GM13976 (cell line): ENCODE measurements at regions not wholly inside any gene's neighbourhood (a gene's known extent, or its start where the extent isn't known, plus 50 kb on each side); places are given as distances from the start of the nearest gene placed in this dataset.

Source experiments
- DNase-seq: peaks from one replicate; pipeline ENCODE4 v3.0.0; 2012; ENCODE audit warnings: low spot score
- CTCF ChIP-seq: IDR thresholded peaks from 2 replicates; pipeline ENCODE4 v1.5.1; 2012; ENCODE audit warnings: borderline replicate concordance, mild to moderate bottlenecking; ENCODE audit not compliant: insufficient read depth; ENCODE audit errors: extremely low read depth, missing control alignments, control extremely low read depth
- in situ Hi-C: fragments of 300-500 bp; cut with MboI; formaldehyde crosslinking; loops from one replicate; pipeline ENCODE4 v1.12.0; 2022; ENCODE audit warnings: low sequenced_read_pairs, mixed read lengths, inconsistent platforms; ENCODE audit not compliant: unreplicated experiment

DNA sequence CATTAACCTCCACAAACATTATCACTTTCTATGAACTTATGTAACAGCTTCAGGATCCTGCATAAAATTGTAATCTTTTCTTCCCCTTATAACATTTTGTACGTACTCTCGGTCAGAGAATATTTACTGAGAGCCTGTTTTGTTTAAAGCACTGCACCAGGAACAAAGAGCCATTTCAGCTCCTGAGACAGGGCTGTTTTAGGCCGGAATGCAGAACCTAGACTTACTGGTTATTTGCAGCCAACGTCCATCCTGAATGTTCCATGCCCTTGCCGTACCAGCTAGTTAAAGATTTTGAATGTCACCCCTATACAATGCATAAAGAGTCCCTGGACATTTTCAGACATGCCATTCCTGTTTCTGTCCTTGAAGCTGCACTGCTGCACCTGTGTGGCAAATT is 248.8 kb downstream of the PCDH7 start:
- no peak for TF ChIP-seq CTCF
- in situ Hi-C loops: no loop called here
- DNase-seq: no peak

DNA sequence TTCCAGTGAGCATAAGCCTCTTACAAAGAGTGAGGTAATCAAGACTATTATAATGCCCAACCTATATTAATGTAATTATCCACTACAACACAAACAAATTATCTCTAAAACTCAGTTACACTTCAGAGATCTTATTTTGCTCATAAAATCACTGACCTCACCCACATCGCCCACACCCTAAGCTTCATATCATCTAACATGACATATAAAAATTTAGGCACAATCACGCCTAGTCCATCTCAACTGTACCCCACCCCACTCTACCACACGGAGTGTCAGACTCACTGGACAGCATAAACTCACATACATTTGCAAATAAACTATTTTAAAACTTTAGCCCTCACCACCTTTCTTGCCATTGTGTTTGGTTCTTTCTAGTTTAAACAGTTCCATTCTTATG is 252.4 kb downstream of the PCDH7 start:
- TF ChIP-seq CTCF: no peak
- no peak for DNase-seq
- in situ Hi-C loops: no loop called here

GRCh38 chr4:30973993-30974392 is 253.8 kb downstream of the PCDH7 start:
- DNase-seq: no peak
- TF ChIP-seq CTCF: no peak
- in situ Hi-C loops: no loop called here

DNA sequence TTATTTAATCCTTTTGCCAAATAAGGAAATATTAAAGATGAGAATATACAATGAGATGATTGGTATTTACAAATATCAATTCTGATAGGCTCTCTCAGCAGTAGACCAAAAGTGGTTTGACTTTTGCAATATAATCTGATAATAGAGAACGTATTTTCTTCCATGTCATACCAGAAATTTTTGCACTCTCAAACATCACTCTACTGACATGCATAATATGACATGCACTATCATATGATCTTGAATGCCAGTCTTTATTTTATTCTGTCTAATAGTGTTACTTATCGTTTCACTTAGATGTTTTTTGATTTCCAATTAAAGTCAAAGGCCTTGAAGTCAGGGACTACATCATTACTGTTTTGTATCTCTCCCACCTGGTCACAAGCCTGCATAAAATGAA is 259.2 kb downstream of the PCDH7 start:
- DNase-seq: no peak
- TF ChIP-seq CTCF: no peak
- in situ Hi-C loops: no loop called here

DNA sequence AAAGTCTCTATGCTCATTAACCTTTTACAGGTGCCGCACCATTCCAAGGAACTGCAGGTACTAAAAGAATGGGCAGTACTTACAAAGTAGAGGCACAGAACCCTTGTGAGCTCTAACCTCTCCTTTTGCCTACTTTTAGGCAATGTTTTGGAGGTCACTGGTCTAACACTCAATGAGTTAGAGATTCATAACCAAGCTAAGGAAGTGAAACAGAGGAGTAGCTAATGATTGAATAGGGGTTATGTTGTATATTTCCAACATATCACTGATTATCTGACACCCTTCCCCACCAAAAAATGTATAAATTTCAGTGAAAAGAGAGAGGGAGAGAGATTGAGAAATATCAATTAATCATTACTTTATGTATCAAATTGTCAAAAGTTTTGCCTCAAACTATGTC is 269.3 kb downstream of the PCDH7 start:
- no peak for DNase-seq
- no peak for TF ChIP-seq CTCF
- in situ Hi-C loops: no loop called here

DNA sequence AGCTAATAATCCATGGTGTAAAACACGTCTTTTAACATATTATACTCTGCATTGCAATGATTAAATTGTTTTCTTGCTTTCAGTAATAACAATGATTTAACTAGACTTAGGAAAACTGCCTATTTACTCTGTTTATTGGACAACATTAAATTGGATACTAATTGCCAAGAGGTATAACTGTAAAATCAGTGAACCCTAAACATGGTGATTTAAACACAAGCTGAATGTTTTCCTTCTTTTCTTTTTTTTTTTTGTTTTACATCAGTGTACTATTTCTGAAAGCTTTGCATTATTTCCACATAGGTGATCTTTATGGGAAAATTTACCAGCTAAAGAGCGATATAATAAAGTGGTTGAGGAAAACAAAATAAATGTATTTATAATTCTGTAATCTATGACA is 276.7 kb downstream of the PCDH7 start:
- in situ Hi-C loops: no loop called here
- TF ChIP-seq CTCF: no peak
- DNase-seq: no peak

DNA sequence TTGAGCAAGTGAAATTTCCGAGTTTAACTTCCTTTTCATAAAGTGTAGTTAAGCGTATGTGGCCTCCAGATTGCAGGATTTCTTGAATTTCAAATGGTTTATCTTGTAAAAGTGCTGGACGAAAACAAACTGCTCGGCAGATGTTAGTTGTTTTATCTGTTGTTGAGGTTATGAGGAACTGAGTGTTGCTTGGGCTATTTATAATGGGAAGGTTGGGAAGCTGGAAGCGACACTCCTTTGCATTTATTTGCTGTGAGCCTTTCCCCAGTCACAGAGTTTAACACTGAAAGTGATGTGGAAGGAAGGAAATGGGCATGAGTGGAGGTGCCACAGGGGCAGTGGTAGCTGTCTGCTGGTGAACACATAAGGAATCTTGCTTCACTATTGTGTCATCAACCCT is 284.9 kb downstream of the PCDH7 start:
- in situ Hi-C loops: no loop called here
- no peak for DNase-seq
- TF ChIP-seq CTCF: no peak
